ENCODE measurements at regions not wholly inside any gene's neighbourhood (a gene's known extent, or its start where the extent isn't known, plus 50 kb on each side); places are given as distances from the start of the nearest gene placed in this dataset.

- TF ChIP-seq CTCF (conservative IDR thresholded peaks at IDR 0.05; ENCODE audit: low read depth) = no peak
- no peak for DNase-seq (ENCODE audit: low spot score)
- no peak overlapping the region for H3K27ac ChIP-seq
- ChIA-PET POLR2A (ENCODE audit: low non-redundant PET) (no interaction called here), CTCF (no interaction called here)
These were observed 58.2 kb downstream of the RPRM start for GRCh38 chr2:153420394-153420793.

- peak; percentile 11 for DNase-seq (ENCODE audit: low spot score)
- TF ChIP-seq CTCF (conservative IDR thresholded peaks at IDR 0.05; ENCODE audit: low read depth) = no peak
- CTCF ChIA-PET = no interaction called here
- H3K27ac ChIP-seq = no peak overlapping the region
- POLR2A ChIA-PET (ENCODE audit: low non-redundant PET) = no interaction called here
These were observed 61.5 kb downstream of the RPRM start for GRCh38 chr2:153417077-153417476.

GRCh38 chr2:153416071-153416470 lies 62.5 kb downstream of the RPRM start:
- no peak for DNase-seq (ENCODE audit: low spot score)
- no peak overlapping the region for H3K27ac ChIP-seq
- ChIA-PET CTCF (no interaction called here), POLR2A (ENCODE audit: low non-redundant PET) (no interaction called here)
- TF ChIP-seq CTCF (conservative IDR thresholded peaks at IDR 0.05; ENCODE audit: low read depth) = no peak

GRCh38 chr2:153408710-153409385 lies 69.7 kb downstream of the RPRM start:
- DNase-seq (ENCODE audit: low spot score) = peak; percentile 3
- TF ChIP-seq CTCF (conservative IDR thresholded peaks at IDR 0.05; ENCODE audit: low read depth) = no peak
- no peak overlapping the region for H3K27ac ChIP-seq
- ChIA-PET CTCF (no interaction called here), POLR2A (ENCODE audit: low non-redundant PET) (no interaction called here)

GRCh38 chr2:153405196-153405595 lies 73.4 kb downstream of the RPRM start:
- DNase-seq (ENCODE audit: low spot score) = peak; percentile 48
- no peak for TF ChIP-seq CTCF (conservative IDR thresholded peaks at IDR 0.05; ENCODE audit: low read depth)
- ChIA-PET POLR2A (ENCODE audit: low non-redundant PET) (no interaction called here), CTCF (interaction anchor here (0.5 kb wide), 1 partner anchor 1256 kb away, joined by 7 read pairs; no protein-coding TSS in a partner anchor)
- H3K27ac ChIP-seq = no peak overlapping the region

- ChIA-PET POLR2A (ENCODE audit: low non-redundant PET) (no interaction called here), CTCF (no interaction called here)
- H3K27ac ChIP-seq = no peak overlapping the region
- DNase-seq (ENCODE audit: low spot score) = no peak
- TF ChIP-seq CTCF (conservative IDR thresholded peaks at IDR 0.05; ENCODE audit: low read depth) = no peak
These were observed 73.8 kb downstream of the RPRM start for GRCh38 chr2:153404792-153405191.

Data from RWPE1 (cell line).